ENCODE measurements at regions not wholly inside any gene's neighbourhood (a gene's known extent, or its start where the extent isn't known, plus 50 kb on each side); places are given as distances from the start of the nearest gene placed in this dataset.
"Not testable (repeated sequence)": the region's sequence is repeated elsewhere in the genome, so short reads cannot be mapped to it uniquely, and the experiment has no call there.

GRCh38 chr20:23143098-23143497 lies 57.0 kb upstream of the CD93 start:
- CTCF ChIA-PET = no interaction called here

GRCh38 chr20:23142162-23143050 lies 56.3 kb upstream of the CD93 start:
- H3K36me3 ChIP-seq (ENCODE audit: control insufficient read depth in 2 of 3, insufficient read depth in 3 of 3, low read length in 3 of 3) = no peaks in the 10 kb centered on the region
- ChIA-PET POLR2A (no interaction called here), CTCF (no interaction called here)
- no peaks in the 10 kb centered on the region for H3K27me3 ChIP-seq (ENCODE audit: control insufficient read depth in 2 of 2, insufficient read depth in 2 of 2, low read length in 2 of 2)
- Mint-ChIP-seq H3K36me3 (no peaks in the 10 kb centered on the region), H3K27me3 (peaks cover 0 to 11% (median 4%) of the 10 kb centered on the region in 5 donors), H3K4me1 (peaks cover 3 to 60% (median 5%) of the 10 kb centered on the region in 7 donors), H3K9me3 (peaks cover 0 to 1% (median 0%) of the 10 kb centered on the region in 11 donors), H3K4me3 (peak overlapping the region in 1 of 10 donors; percentile 56), H3K27ac (peak overlapping the region in 1 of 9 donors; percentile 86)
- ATAC-seq = peak; percentile 65
- DNase-seq = no peak
- no peak overlapping the region for H3K27ac ChIP-seq (ENCODE audit: low read depth, low read length)
- H3K4me3 ChIP-seq (ENCODE audit: low read length) = no peak overlapping the region
- no peaks in the 10 kb centered on the region for H3K9me3 ChIP-seq (ENCODE audit: control insufficient read depth in 2 of 3, low read length in 3 of 3)
- intact Hi-C loops (cut with micrococcal nuclease) = no loop called here
- no peaks in the 10 kb centered on the region for H3K4me1 ChIP-seq (ENCODE audit: control insufficient read depth in 2 of 2, insufficient read depth in 2 of 2, low read length in 2 of 2)

More at GRCh38 chr20:23143098-23143497, 57.0 kb upstream of the CD93 start:
- no peaks in the 10 kb centered on the region for H3K36me3 ChIP-seq (ENCODE audit: control insufficient read depth in 2 of 3, insufficient read depth in 3 of 3, low read length in 3 of 3)
- H3K4me1 Mint-ChIP-seq = peaks cover 3 to 67% (median 5%) of the 10 kb centered on the region in 7 donors
- peaks cover 0 to 11% (median 4%) of the 10 kb centered on the region in 5 donors for H3K27me3 Mint-ChIP-seq
- DNase-seq (peak in 1 of 9 donors; percentile 31), ATAC-seq (peak; percentile 62)
- H3K4me1 ChIP-seq (ENCODE audit: control insufficient read depth in 2 of 2, insufficient read depth in 2 of 2, low read length in 2 of 2) = no peaks in the 10 kb centered on the region
- peaks cover 0 to 1% (median 0%) of the 10 kb centered on the region in 11 donors for H3K9me3 Mint-ChIP-seq
- no peaks in the 10 kb centered on the region for H3K9me3 ChIP-seq (ENCODE audit: control insufficient read depth in 2 of 3, low read length in 3 of 3)
- peaks cover 0 to 4% (median 0%) of the 10 kb centered on the region in 5 donors for H3K36me3 Mint-ChIP-seq
- peak overlapping the region in 2 of 9 donors; percentile 42 to 86 for H3K27ac Mint-ChIP-seq
- H3K27me3 ChIP-seq (ENCODE audit: control insufficient read depth in 2 of 2, insufficient read depth in 2 of 2, low read length in 2 of 2) = no peaks in the 10 kb centered on the region
- intact Hi-C loops (cut with micrococcal nuclease) = no loop called here
- no peak overlapping the region for H3K27ac ChIP-seq (ENCODE audit: low read depth, low read length)
- H3K4me3 Mint-ChIP-seq = peak overlapping the region in 1 of 10 donors; percentile 56
- POLR2A ChIA-PET = no interaction called here
- H3K4me3 ChIP-seq (ENCODE audit: low read length) = no peak overlapping the region

- H3K36me3 Mint-ChIP-seq = no peaks in the 10 kb centered on the region
- ATAC-seq = no peak
- no peaks in the 10 kb centered on the region for H3K36me3 ChIP-seq (ENCODE audit: control insufficient read depth in 2 of 3, insufficient read depth in 3 of 3, low read length in 3 of 3)
- H3K4me3 Mint-ChIP-seq = peak overlapping the region in 1 of 10 donors; percentile 56
- no peak for DNase-seq
- CTCF ChIA-PET = no interaction called here
- POLR2A ChIA-PET = no interaction called here
- peaks cover 3 to 52% (median 5%) of the 10 kb centered on the region in 7 donors for H3K4me1 Mint-ChIP-seq
- no peak overlapping the region for H3K4me3 ChIP-seq (ENCODE audit: low read length)
- intact Hi-C loops (cut with micrococcal nuclease) = no loop called here
- peak overlapping the region in 2 of 9 donors; percentile 59 to 86 for H3K27ac Mint-ChIP-seq
- peaks cover 0 to 1% (median 0%) of the 10 kb centered on the region in 11 donors for H3K9me3 Mint-ChIP-seq
- peaks cover 0 to 11% (median 4%) of the 10 kb centered on the region in 5 donors for H3K27me3 Mint-ChIP-seq
- H3K9me3 ChIP-seq (ENCODE audit: control insufficient read depth in 2 of 3, low read length in 3 of 3) = no peaks in the 10 kb centered on the region
- no peaks in the 10 kb centered on the region for H3K4me1 ChIP-seq (ENCODE audit: control insufficient read depth in 2 of 2, insufficient read depth in 2 of 2, low read length in 2 of 2)
- H3K27me3 ChIP-seq (ENCODE audit: control insufficient read depth in 2 of 2, insufficient read depth in 2 of 2, low read length in 2 of 2) = no peaks in the 10 kb centered on the region
- no peak overlapping the region for H3K27ac ChIP-seq (ENCODE audit: low read depth, low read length)
These were observed 55.5 kb upstream of the CD93 start for GRCh38 chr20:23141450-23142161.

GRCh38 chr20:23140991-23141390 lies 54.9 kb upstream of the CD93 start:
- Mint-ChIP-seq H3K36me3 (no peaks in the 10 kb centered on the region), H3K27ac (no peak overlapping the region), H3K9me3 (peaks cover 0 to 1% (median 0%) of the 10 kb centered on the region in 11 donors), H3K4me3 (no peak overlapping the region), H3K4me1 (peaks cover 3 to 49% (median 5%) of the 10 kb centered on the region in 7 donors), H3K27me3 (peaks cover 0 to 11% (median 4%) of the 10 kb centered on the region in 5 donors)
- H3K4me1 ChIP-seq (ENCODE audit: control insufficient read depth in 2 of 2, insufficient read depth in 2 of 2, low read length in 2 of 2) = no peaks in the 10 kb centered on the region
- POLR2A ChIA-PET = no interaction called here
- H3K27me3 ChIP-seq (ENCODE audit: control insufficient read depth in 2 of 2, insufficient read depth in 2 of 2, low read length in 2 of 2) = no peaks in the 10 kb centered on the region
- H3K9me3 ChIP-seq (ENCODE audit: control insufficient read depth in 2 of 3, low read length in 3 of 3) = no peaks in the 10 kb centered on the region
- DNase-seq (no peak), ATAC-seq (no peak)
- H3K27ac ChIP-seq (ENCODE audit: low read depth, low read length) = no peak overlapping the region
- intact Hi-C loops (cut with micrococcal nuclease) = no loop called here
- no peak overlapping the region for H3K4me3 ChIP-seq (ENCODE audit: low read length)
- no peaks in the 10 kb centered on the region for H3K36me3 ChIP-seq (ENCODE audit: control insufficient read depth in 2 of 3, insufficient read depth in 3 of 3, low read length in 3 of 3)
- CTCF ChIA-PET = no interaction called here

GRCh38 chr20:23139984-23140383 lies 53.9 kb upstream of the CD93 start:
- H3K36me3 ChIP-seq (ENCODE audit: control insufficient read depth in 2 of 3, insufficient read depth in 3 of 3, low read length in 3 of 3); H3K27ac Mint-ChIP-seq; H3K27me3 Mint-ChIP-seq; intact Hi-C loops (cut with micrococcal nuclease); POLR2A ChIA-PET; H3K4me3 ChIP-seq (ENCODE audit: low read length); ATAC-seq; H3K4me1 ChIP-seq (ENCODE audit: control insufficient read depth in 2 of 2, insufficient read depth in 2 of 2, low read length in 2 of 2); CTCF ChIA-PET; H3K36me3 Mint-ChIP-seq; H3K9me3 Mint-ChIP-seq; H3K9me3 ChIP-seq (ENCODE audit: control insufficient read depth in 2 of 3, low read length in 3 of 3); H3K27me3 ChIP-seq (ENCODE audit: control insufficient read depth in 2 of 2, insufficient read depth in 2 of 2, low read length in 2 of 2); H3K4me3 Mint-ChIP-seq; H3K27ac ChIP-seq (ENCODE audit: low read depth, low read length); DNase-seq: not testable (repeated sequence)
- H3K4me1 Mint-ChIP-seq = peaks cover 3 to 44% (median 5%) of the 10 kb centered on the region in 7 donors

- no peaks in the 10 kb centered on the region for H3K4me1 ChIP-seq (ENCODE audit: control insufficient read depth in 2 of 2, insufficient read depth in 2 of 2, low read length in 2 of 2)
- H3K27ac ChIP-seq (ENCODE audit: low read depth, low read length) = no peak overlapping the region
- ChIA-PET CTCF (no interaction called here), POLR2A (no interaction called here)
- H3K4me1 Mint-ChIP-seq = peaks cover 3 to 43% (median 5%) of the 10 kb centered on the region in 7 donors
- no peaks in the 10 kb centered on the region for H3K36me3 Mint-ChIP-seq
- H3K9me3 Mint-ChIP-seq = peaks cover 0 to 1% (median 0%) of the 10 kb centered on the region in 11 donors
- no peaks in the 10 kb centered on the region for H3K9me3 ChIP-seq (ENCODE audit: control insufficient read depth in 2 of 3, low read length in 3 of 3)
- peaks cover 0 to 4% (median 4%) of the 10 kb centered on the region in 5 donors for H3K27me3 Mint-ChIP-seq
- no peaks in the 10 kb centered on the region for H3K27me3 ChIP-seq (ENCODE audit: control insufficient read depth in 2 of 2, insufficient read depth in 2 of 2, low read length in 2 of 2)
- ATAC-seq = no peak
- no peak for DNase-seq
- no peaks in the 10 kb centered on the region for H3K36me3 ChIP-seq (ENCODE audit: control insufficient read depth in 2 of 3, insufficient read depth in 3 of 3, low read length in 3 of 3)
- H3K4me3 ChIP-seq (ENCODE audit: low read length) = no peak overlapping the region
- intact Hi-C loops (cut with micrococcal nuclease) = no loop called here
- H3K4me3 Mint-ChIP-seq = no peak overlapping the region
- peak overlapping the region in 1 of 9 donors; percentile 53 for H3K27ac Mint-ChIP-seq
These were observed 53.4 kb upstream of the CD93 start for GRCh38 chr20:23139524-23139923.
